ENCODE measurements at regions not wholly inside any gene's neighbourhood (a gene's known extent, or its start where the extent isn't known, plus 50 kb on each side); places are given as distances from the start of the nearest gene placed in this dataset.

DNA sequence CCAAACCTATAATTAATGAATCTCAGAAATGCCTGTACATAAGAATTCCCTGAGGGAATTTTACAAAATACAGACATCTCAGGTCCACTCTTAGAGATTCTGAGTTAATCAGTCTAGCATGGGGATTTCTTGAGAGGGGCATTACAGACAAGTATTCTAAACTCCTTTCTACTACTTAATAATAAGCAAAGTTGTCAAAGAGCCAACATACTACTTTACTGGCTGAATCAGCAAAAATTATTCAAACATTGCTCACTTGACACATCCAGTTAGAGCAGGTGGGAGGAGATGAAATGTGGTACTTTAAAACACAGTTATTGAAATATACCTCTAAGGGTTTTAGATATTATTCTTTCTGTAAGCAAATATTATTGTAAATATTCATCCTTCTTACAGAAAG lies 1164.7 kb downstream of the CDY2B start:
- Mint-ChIP-seq H3K27me3 (no peaks in the 10 kb centered on the region), H3K9me3 (no peaks in the 10 kb centered on the region), H3K27ac (no peak overlapping the region), H3K4me1 (no peaks in the 10 kb centered on the region), H3K36me3 (no peaks in the 10 kb centered on the region), H3K4me3 (no peak overlapping the region)
- Histone ChIP-seq H3K4me1 (ENCODE audit: control insufficient read depth, insufficient read depth, low read length, poor library complexity, severe bottlenecking) (no peaks in the 10 kb centered on the region), H3K27me3 (ENCODE audit: control insufficient read depth, insufficient read depth, low read length) (no peaks in the 10 kb centered on the region), H3K4me3 (ENCODE audit: low read depth, low read length) (no peak overlapping the region), H3K36me3 (ENCODE audit: control insufficient read depth, insufficient read depth, low read length) (no peaks in the 10 kb centered on the region), H3K27ac (ENCODE audit: insufficient read depth, low read length, poor library complexity, severe bottlenecking) (no peak overlapping the region), H3K9me3 (ENCODE audit: control insufficient read depth in 2 of 2, low read length in 2 of 2) (no peaks in the 10 kb centered on the region)
- ATAC-seq (ENCODE audit: low read depth in 2 of 2) (no peak), DNase-seq (no peak)

DNA sequence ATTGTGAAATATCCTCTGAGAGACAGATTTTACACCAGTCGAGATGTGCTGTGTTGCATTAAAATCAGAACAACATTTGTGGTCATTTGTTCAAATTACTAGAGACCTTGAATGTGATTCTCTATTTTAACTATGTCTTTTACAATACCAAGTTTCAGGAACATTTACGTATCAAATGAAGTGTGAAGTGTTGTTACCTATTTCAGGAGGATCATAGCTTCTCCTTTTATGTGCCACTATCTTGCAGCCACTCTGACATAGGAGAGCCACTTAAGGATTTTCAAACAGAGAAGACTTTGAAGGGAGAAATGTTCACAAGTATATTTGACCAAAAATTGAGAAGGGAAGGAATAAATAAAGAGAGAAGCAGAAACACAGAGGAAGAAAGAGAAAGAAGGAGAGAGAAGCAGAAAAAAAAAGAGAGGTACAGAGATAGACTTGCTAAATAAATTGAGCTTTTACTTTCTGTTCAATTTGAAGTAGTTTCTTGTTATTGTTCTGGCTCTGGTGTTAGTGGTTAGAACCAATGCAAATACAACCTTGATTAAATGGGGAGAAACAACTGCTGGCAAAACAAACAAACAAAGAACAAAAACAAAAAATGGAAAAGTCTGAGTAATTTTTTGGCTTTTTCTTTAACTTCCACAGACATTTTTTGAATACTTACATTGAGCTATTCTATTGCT lies 1206.8 kb downstream of the CDY2B start:
- Mint-ChIP-seq H3K36me3 (no peaks in the 10 kb centered on the region), H3K9me3 (peaks cover 0 to 10% (median 0%) of the 10 kb centered on the region in 7 donors), H3K4me3 (no peak overlapping the region), H3K27me3 (no peaks in the 10 kb centered on the region), H3K4me1 (no peaks in the 10 kb centered on the region), H3K27ac (no peak overlapping the region)
- no peaks in the 10 kb centered on the region for H3K36me3 ChIP-seq (ENCODE audit: control insufficient read depth, insufficient read depth, low read length)
- no peak overlapping the region for H3K4me3 ChIP-seq (ENCODE audit: low read depth, low read length)
- no peaks in the 10 kb centered on the region for H3K27me3 ChIP-seq (ENCODE audit: control insufficient read depth, insufficient read depth, low read length)
- no peaks in the 10 kb centered on the region for H3K9me3 ChIP-seq (ENCODE audit: control insufficient read depth in 2 of 2, low read length in 2 of 2)
- no peaks in the 10 kb centered on the region for H3K4me1 ChIP-seq (ENCODE audit: control insufficient read depth, insufficient read depth, low read length, poor library complexity, severe bottlenecking)
- DNase-seq = no peak
- H3K27ac ChIP-seq (ENCODE audit: insufficient read depth, low read length, poor library complexity, severe bottlenecking) = no peak overlapping the region
- ATAC-seq (ENCODE audit: low read depth in 2 of 2) = no peak

DNA sequence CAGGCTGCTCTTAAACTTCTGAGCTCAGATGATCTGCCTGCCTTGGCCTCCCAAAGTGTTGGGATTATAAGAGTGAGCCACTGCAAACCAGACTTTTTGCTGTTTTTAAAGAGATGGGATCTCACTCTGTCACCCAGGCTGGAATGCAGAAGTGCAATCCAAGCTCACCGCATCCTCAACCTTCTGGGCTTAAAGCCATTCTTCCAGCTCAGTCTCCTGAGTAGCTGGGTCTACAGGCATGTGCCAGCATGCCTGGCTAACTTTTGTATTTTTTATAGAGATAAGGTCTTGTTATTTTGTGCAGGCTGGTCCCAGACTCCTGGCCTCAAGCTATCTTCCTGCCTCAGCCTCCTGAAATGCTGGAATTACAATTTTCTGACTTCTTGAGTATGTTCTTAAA lies 1211.6 kb downstream of the CDY2B start:
- no peak overlapping the region for H3K4me3 ChIP-seq (ENCODE audit: low read depth, low read length)
- ATAC-seq (ENCODE audit: low read depth in 2 of 2) = no peak
- peaks cover 0 to 3% (median 0%) of the 10 kb centered on the region in 7 donors for H3K9me3 Mint-ChIP-seq
- no peak for DNase-seq
- no peak overlapping the region for H3K27ac ChIP-seq (ENCODE audit: insufficient read depth, low read length, poor library complexity, severe bottlenecking)
- no peaks in the 10 kb centered on the region for H3K9me3 ChIP-seq (ENCODE audit: control insufficient read depth in 2 of 2, low read length in 2 of 2)
- no peaks in the 10 kb centered on the region for H3K36me3 Mint-ChIP-seq
- H3K4me3 Mint-ChIP-seq = no peak overlapping the region
- H3K36me3 ChIP-seq (ENCODE audit: control insufficient read depth, insufficient read depth, low read length) = no peaks in the 10 kb centered on the region
- no peaks in the 10 kb centered on the region for H3K4me1 Mint-ChIP-seq
- no peak overlapping the region for H3K27ac Mint-ChIP-seq
- no peaks in the 10 kb centered on the region for H3K27me3 Mint-ChIP-seq
- H3K27me3 ChIP-seq (ENCODE audit: control insufficient read depth, insufficient read depth, low read length) = no peaks in the 10 kb centered on the region
- H3K4me1 ChIP-seq (ENCODE audit: control insufficient read depth, insufficient read depth, low read length, poor library complexity, severe bottlenecking) = no peaks in the 10 kb centered on the region

DNA sequence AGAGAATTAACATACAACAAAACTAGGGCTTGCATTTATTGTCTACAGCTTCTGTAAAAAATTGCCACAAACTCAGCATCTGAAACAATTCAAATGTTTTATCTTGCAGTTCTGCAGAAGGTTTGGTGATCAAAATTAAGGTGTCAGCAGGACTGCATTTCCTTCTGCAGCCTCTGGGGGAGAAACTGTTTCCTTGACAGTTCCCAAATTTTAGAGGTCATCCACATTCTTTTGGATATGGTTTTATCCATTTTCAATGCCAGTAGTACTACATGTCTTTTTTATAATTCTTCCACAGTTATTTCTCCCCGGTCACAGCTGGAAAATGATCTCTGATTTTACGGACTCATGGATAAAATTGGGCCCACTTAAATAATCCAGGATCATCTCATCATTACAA lies 1217.3 kb downstream of the CDY2B start:
- no peaks in the 10 kb centered on the region for H3K36me3 ChIP-seq (ENCODE audit: control insufficient read depth, insufficient read depth, low read length)
- no peaks in the 10 kb centered on the region for H3K4me1 ChIP-seq (ENCODE audit: control insufficient read depth, insufficient read depth, low read length, poor library complexity, severe bottlenecking)
- no peaks in the 10 kb centered on the region for H3K9me3 ChIP-seq (ENCODE audit: control insufficient read depth in 2 of 2, low read length in 2 of 2)
- Mint-ChIP-seq H3K4me3 (no peak overlapping the region), H3K36me3 (no peaks in the 10 kb centered on the region), H3K27ac (no peak overlapping the region), H3K9me3 (peaks cover 0 to 5% (median 0%) of the 10 kb centered on the region in 7 donors), H3K27me3 (no peaks in the 10 kb centered on the region), H3K4me1 (no peaks in the 10 kb centered on the region)
- no peak for ATAC-seq (ENCODE audit: low read depth in 2 of 2)
- H3K27me3 ChIP-seq (ENCODE audit: control insufficient read depth, insufficient read depth, low read length) = no peaks in the 10 kb centered on the region
- H3K4me3 ChIP-seq (ENCODE audit: low read depth, low read length) = no peak overlapping the region
- H3K27ac ChIP-seq (ENCODE audit: insufficient read depth, low read length, poor library complexity, severe bottlenecking) = no peak overlapping the region
- DNase-seq = no peak

DNA sequence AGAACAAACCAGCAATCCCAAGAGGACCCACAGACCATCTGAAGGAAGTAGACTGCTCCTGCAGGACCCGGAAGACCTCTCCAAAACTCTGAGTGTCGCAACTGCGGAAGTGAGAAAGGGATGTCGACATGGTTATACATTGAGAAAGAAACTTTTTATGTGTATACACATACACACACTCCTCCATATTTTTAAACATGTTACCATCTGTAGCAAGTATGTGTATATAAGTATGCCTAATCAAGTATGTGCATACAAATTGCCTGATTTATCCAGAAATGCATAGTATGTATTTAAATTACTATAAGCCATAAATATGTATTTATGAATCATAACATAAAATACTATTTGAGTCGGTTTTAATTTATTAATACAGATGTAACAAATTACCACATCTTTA lies 1220.7 kb downstream of the CDY2B start:
- H3K4me3 Mint-ChIP-seq = no peak overlapping the region
- H3K4me1 ChIP-seq (ENCODE audit: control insufficient read depth, insufficient read depth, low read length, poor library complexity, severe bottlenecking) = no peaks in the 10 kb centered on the region
- no peaks in the 10 kb centered on the region for H3K36me3 ChIP-seq (ENCODE audit: control insufficient read depth, insufficient read depth, low read length)
- H3K9me3 Mint-ChIP-seq = peaks cover 0 to 5% (median 0%) of the 10 kb centered on the region in 7 donors
- no peaks in the 10 kb centered on the region for H3K27me3 ChIP-seq (ENCODE audit: control insufficient read depth, insufficient read depth, low read length)
- DNase-seq (no peak), ATAC-seq (ENCODE audit: low read depth in 2 of 2) (no peak)
- no peaks in the 10 kb centered on the region for H3K9me3 ChIP-seq (ENCODE audit: control insufficient read depth in 2 of 2, low read length in 2 of 2)
- no peak overlapping the region for H3K27ac ChIP-seq (ENCODE audit: insufficient read depth, low read length, poor library complexity, severe bottlenecking)
- no peak overlapping the region for H3K4me3 ChIP-seq (ENCODE audit: low read depth, low read length)
- H3K27me3 Mint-ChIP-seq = no peaks in the 10 kb centered on the region
- no peaks in the 10 kb centered on the region for H3K4me1 Mint-ChIP-seq
- H3K27ac Mint-ChIP-seq = no peak overlapping the region
- no peaks in the 10 kb centered on the region for H3K36me3 Mint-ChIP-seq

DNA sequence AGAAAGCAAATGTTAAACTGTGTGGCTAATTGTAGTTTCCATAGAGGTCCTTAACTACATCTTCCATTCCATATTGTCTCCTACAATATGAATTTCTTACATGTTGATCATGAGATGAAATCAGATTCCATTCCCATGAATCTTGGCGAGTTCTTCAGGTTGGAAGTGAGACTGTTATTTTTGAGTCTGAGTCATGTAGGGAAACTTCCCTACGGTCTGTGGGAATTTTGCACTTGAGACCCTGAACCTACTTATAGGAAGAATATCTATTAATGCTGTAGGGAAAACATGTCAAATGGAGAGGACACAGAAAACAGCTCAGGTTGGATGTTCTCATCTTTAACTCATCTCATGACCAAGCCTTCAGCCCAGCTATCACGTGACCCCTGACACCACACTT lies 1226.0 kb downstream of the CDY2B start:
- Histone ChIP-seq H3K36me3 (ENCODE audit: control insufficient read depth, insufficient read depth, low read length) (no peaks in the 10 kb centered on the region), H3K9me3 (ENCODE audit: control insufficient read depth in 2 of 2, low read length in 2 of 2) (no peaks in the 10 kb centered on the region), H3K4me1 (ENCODE audit: control insufficient read depth, insufficient read depth, low read length, poor library complexity, severe bottlenecking) (no peaks in the 10 kb centered on the region), H3K27ac (ENCODE audit: insufficient read depth, low read length, poor library complexity, severe bottlenecking) (no peak overlapping the region), H3K27me3 (ENCODE audit: control insufficient read depth, insufficient read depth, low read length) (no peaks in the 10 kb centered on the region), H3K4me3 (ENCODE audit: low read depth, low read length) (no peak overlapping the region)
- ATAC-seq (ENCODE audit: low read depth in 2 of 2) = no peak
- no peaks in the 10 kb centered on the region for H3K27me3 Mint-ChIP-seq
- no peak overlapping the region for H3K27ac Mint-ChIP-seq
- H3K4me3 Mint-ChIP-seq = no peak overlapping the region
- no peak for DNase-seq
- H3K36me3 Mint-ChIP-seq = no peaks in the 10 kb centered on the region
- H3K4me1 Mint-ChIP-seq = no peaks in the 10 kb centered on the region
- H3K9me3 Mint-ChIP-seq = peaks cover 0 to 2% (median 0%) of the 10 kb centered on the region in 7 donors

DNA sequence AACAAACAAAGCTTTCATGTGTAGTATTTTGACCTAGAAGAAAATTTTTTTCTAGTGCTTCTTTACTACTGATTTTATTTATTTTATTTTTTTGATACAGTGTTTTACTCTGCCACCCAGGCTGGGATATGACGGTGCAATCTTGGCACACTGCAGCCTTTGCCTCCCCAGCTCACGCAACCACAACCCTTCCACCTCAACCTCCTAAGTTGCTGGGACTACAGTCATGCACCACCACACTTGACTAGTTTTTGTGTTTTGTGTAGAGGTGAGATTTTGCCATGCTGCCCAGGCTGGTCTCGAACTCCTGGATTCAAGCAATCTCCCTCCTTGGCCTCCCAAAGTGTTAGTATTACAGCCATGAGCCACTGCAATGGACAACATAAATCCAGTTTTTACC lies 1234.0 kb downstream of the CDY2B start:
- no peak overlapping the region for H3K27ac Mint-ChIP-seq
- Histone ChIP-seq H3K4me3 (ENCODE audit: low read depth, low read length) (no peak overlapping the region), H3K36me3 (ENCODE audit: control insufficient read depth, insufficient read depth, low read length) (no peaks in the 10 kb centered on the region), H3K27ac (ENCODE audit: insufficient read depth, low read length, poor library complexity, severe bottlenecking) (no peak overlapping the region), H3K4me1 (ENCODE audit: control insufficient read depth, insufficient read depth, low read length, poor library complexity, severe bottlenecking) (no peaks in the 10 kb centered on the region), H3K27me3 (ENCODE audit: control insufficient read depth, insufficient read depth, low read length) (no peaks in the 10 kb centered on the region), H3K9me3 (ENCODE audit: control insufficient read depth in 2 of 2, low read length in 2 of 2) (no peaks in the 10 kb centered on the region)
- no peaks in the 10 kb centered on the region for H3K36me3 Mint-ChIP-seq
- DNase-seq (no peak), ATAC-seq (ENCODE audit: low read depth in 2 of 2) (no peak)
- H3K4me3 Mint-ChIP-seq = no peak overlapping the region
- H3K4me1 Mint-ChIP-seq = no peaks in the 10 kb centered on the region
- peaks cover 0 to 2% (median 0%) of the 10 kb centered on the region in 7 donors for H3K9me3 Mint-ChIP-seq
- no peaks in the 10 kb centered on the region for H3K27me3 Mint-ChIP-seq

DNA sequence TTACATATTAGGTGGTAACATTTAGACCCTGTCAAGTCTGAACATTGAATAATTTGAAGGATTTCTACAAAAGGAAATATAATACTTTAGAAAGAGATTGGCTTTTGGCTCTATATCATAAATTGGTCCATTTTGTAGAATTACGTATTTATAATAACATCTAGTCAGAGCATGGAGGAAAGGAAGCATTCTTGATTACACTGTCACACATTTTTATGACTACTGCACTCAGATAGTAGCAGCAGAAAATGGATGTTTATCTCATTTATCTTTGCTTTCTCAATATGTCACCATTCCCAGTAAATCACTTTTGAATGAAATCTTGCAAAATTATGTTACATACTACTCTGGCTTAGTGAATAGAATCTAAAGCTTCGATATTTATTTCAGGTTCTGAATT lies 1234.6 kb downstream of the CDY2B start:
- H3K4me3 ChIP-seq (ENCODE audit: low read depth, low read length) = no peak overlapping the region
- no peak overlapping the region for H3K27ac ChIP-seq (ENCODE audit: insufficient read depth, low read length, poor library complexity, severe bottlenecking)
- DNase-seq = no peak
- no peaks in the 10 kb centered on the region for H3K27me3 Mint-ChIP-seq
- no peak overlapping the region for H3K4me3 Mint-ChIP-seq
- no peaks in the 10 kb centered on the region for H3K9me3 ChIP-seq (ENCODE audit: control insufficient read depth in 2 of 2, low read length in 2 of 2)
- H3K36me3 ChIP-seq (ENCODE audit: control insufficient read depth, insufficient read depth, low read length) = no peaks in the 10 kb centered on the region
- no peaks in the 10 kb centered on the region for H3K4me1 Mint-ChIP-seq
- no peaks in the 10 kb centered on the region for H3K4me1 ChIP-seq (ENCODE audit: control insufficient read depth, insufficient read depth, low read length, poor library complexity, severe bottlenecking)
- H3K27ac Mint-ChIP-seq = no peak overlapping the region
- peaks cover 0 to 2% (median 0%) of the 10 kb centered on the region in 7 donors for H3K9me3 Mint-ChIP-seq
- no peak for ATAC-seq (ENCODE audit: low read depth in 2 of 2)
- H3K36me3 Mint-ChIP-seq = no peaks in the 10 kb centered on the region
- H3K27me3 ChIP-seq (ENCODE audit: control insufficient read depth, insufficient read depth, low read length) = no peaks in the 10 kb centered on the region

All from CD4-positive, CD25-positive, alpha-beta regulatory T cell (primary cell).